ENCODE measurements at regions not wholly inside any gene's neighbourhood (a gene's known extent, or its start where the extent isn't known, plus 50 kb on each side); places are given as distances from the start of the nearest gene placed in this dataset.

DNA sequence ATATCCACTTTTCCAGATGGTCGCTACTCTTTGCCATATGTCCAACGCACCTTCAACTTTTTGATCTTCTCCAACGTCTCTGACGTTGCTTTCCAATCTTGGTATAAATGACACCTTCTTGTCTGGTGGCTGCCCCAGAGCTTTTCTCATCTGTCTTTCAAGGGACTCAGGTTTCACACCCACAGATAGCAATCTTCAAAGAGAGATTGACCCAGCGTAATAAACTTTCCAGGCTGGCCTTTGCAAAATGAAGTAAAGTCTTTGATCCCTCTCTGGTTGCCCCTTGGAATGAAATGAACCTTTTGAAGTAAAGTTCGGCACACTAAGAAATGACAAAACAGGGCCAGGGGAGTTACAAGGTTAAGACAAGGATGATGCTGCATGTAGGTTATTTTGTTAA is 138.4 kb upstream of the BDNF start:
- H3K4me3 ChIP-seq (ENCODE audit: low read length): no peak overlapping the region
- no peak overlapping the region for H3K9ac ChIP-seq (ENCODE audit: low read length)

DNA sequence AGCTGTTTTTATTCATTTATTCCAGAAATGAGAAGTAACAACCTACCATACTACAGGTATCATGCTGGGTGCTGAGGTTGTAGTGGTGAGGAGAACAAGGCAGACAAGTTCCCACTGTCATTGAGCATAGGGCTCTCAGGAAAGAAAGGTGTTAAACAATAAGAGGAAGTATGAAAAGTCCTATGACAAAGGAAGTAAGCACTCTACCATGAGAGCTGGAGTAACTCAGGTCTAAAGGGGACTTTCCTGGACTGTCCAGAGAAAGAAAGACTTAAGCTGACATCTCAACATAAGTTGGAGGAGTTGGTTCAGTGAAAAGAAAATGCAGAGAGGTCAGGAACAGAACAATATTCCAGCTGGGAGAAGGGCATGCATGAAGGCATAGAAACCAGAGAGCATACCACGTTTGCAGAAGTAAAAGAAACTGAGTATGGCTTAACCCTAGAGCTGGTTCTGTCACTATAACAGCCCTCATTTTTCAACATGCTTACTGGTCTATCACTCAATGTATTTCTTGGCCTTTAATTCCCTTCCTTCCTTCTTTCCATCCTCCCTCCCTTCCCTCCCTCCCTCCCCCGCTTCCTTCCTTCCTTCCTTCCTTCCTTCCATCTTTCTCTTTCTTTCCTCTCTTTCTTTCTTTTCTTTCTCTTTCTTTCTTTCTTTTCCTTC is 137.8 kb upstream of the BDNF start:
- no peak overlapping the region for H3K9ac ChIP-seq (ENCODE audit: low read length)
- no peak overlapping the region for H3K4me3 ChIP-seq (ENCODE audit: low read length)
- peaks cover 37% of the 10 kb centered on the region for H3K4me1 ChIP-seq (ENCODE audit: low read length)
- peak overlapping the region; percentile 46 for H3K4me2 ChIP-seq (ENCODE audit: low read length)
- no peak for TF ChIP-seq EZH2phosphoT487 (IDR thresholded peaks at IDR 0.05; ENCODE audit: low read depth)
- TF ChIP-seq, protein P1, sequence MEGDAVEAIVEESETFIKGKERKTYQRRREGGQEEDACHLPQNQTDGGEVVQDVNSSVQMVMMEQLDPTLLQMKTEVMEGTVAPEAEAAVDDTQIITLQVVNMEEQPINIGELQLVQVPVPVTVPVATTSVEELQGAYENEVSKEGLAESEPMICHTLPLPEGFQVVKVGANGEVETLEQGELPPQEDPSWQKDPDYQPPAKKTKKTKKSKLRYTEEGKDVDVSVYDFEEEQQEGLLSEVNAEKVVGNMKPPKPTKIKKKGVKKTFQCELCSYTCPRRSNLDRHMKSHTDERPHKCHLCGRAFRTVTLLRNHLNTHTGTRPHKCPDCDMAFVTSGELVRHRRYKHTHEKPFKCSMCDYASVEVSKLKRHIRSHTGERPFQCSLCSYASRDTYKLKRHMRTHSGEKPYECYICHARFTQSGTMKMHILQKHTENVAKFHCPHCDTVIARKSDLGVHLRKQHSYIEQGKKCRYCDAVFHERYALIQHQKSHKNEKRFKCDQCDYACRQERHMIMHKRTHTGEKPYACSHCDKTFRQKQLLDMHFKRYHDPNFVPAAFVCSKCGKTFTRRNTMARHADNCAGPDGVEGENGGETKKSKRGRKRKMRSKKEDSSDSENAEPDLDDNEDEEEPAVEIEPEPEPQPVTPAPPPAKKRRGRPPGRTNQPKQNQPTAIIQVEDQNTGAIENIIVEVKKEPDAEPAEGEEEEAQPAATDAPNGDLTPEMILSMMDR (IDR thresholded peaks at IDR 0.05; ENCODE audit: low read depth, low read length): no peak
- H3K27ac ChIP-seq (ENCODE audit: low read length): no peak overlapping the region
- H3K9me3 ChIP-seq (ENCODE audit: insufficient read depth, low read length): no peaks in the 10 kb centered on the region
- H4K20me1 ChIP-seq (ENCODE audit: insufficient read depth, low read length): no peaks in the 10 kb centered on the region
- no peaks in the 10 kb centered on the region for H3K27me3 ChIP-seq (ENCODE audit: low read depth, low read length)
- H3K36me3 ChIP-seq (replicated peaks; ENCODE audit: low read depth, low read length): no peaks in the 10 kb centered on the region
- no peaks in the 10 kb centered on the region for H3K79me2 ChIP-seq (ENCODE audit: low read length)
- H2AFZ ChIP-seq (ENCODE audit: low read depth, low read length): no peak overlapping the region

More for the DNA sequence above, 138.4 kb upstream of the BDNF start:
- no peaks in the 10 kb centered on the region for H3K9me3 ChIP-seq (ENCODE audit: insufficient read depth, low read length)
- H3K4me1 ChIP-seq (ENCODE audit: low read length): peaks cover 37% of the 10 kb centered on the region
- TF ChIP-seq EZH2phosphoT487 (IDR thresholded peaks at IDR 0.05; ENCODE audit: low read depth): no peak
- TF ChIP-seq, protein P1 (IDR thresholded peaks at IDR 0.05; ENCODE audit: low read depth, low read length): no peak
- no peak overlapping the region for H3K4me2 ChIP-seq (ENCODE audit: low read length)
- no peaks in the 10 kb centered on the region for H3K79me2 ChIP-seq (ENCODE audit: low read length)
- no peak overlapping the region for H3K27ac ChIP-seq (ENCODE audit: low read length)
- no peaks in the 10 kb centered on the region for H4K20me1 ChIP-seq (ENCODE audit: insufficient read depth, low read length)
- H3K36me3 ChIP-seq (replicated peaks; ENCODE audit: low read depth, low read length): no peaks in the 10 kb centered on the region
- H2AFZ ChIP-seq (ENCODE audit: low read depth, low read length): peak overlapping the region; percentile 34; the same call in 1 of the 2 replicates
- no peaks in the 10 kb centered on the region for H3K27me3 ChIP-seq (ENCODE audit: low read depth, low read length)

DNA sequence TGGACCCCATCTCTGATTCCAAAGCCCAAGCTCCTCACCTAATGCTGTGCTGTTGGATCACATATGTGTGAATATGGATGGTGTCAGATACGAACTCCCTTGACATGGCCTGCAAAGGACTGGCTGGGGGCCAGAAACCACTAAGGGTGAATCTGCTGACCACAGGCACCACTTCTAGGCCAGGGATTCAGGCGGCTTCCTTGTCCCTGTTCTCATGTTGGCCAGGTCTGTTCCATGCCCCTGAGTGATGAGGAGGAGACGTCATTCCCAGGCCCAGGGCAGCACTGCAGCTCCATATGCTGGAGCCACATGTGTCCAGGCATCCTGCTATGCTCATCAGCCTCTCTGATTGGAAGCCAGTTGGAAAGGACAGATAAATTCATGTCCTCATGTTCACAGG is 130.0 kb upstream of the BDNF start:
- H3K4me3 ChIP-seq (ENCODE audit: low read length): no peak overlapping the region
- H3K36me3 ChIP-seq (replicated peaks; ENCODE audit: low read depth, low read length): no peaks in the 10 kb centered on the region
- TF ChIP-seq, protein P1 (IDR thresholded peaks at IDR 0.05; ENCODE audit: low read depth, low read length): no peak
- TF ChIP-seq EZH2phosphoT487 (IDR thresholded peaks at IDR 0.05; ENCODE audit: low read depth): no peak
- H4K20me1 ChIP-seq (ENCODE audit: insufficient read depth, low read length): no peaks in the 10 kb centered on the region
- no peak overlapping the region for H3K4me2 ChIP-seq (ENCODE audit: low read length)
- no peak overlapping the region for H3K27ac ChIP-seq (ENCODE audit: low read length)
- no peaks in the 10 kb centered on the region for H3K4me1 ChIP-seq (ENCODE audit: low read length)
- 0 out of 2 replicates have a peak, but pooled peaks cover 5% of the 10 kb centered on the region for H3K9me3 ChIP-seq (ENCODE audit: insufficient read depth, low read length)
- no peak overlapping the region for H2AFZ ChIP-seq (ENCODE audit: low read depth, low read length)
- no peaks in the 10 kb centered on the region for H3K79me2 ChIP-seq (ENCODE audit: low read length)
- no peak overlapping the region for H3K9ac ChIP-seq (ENCODE audit: low read length)
- no peaks in the 10 kb centered on the region for H3K27me3 ChIP-seq (ENCODE audit: low read depth, low read length)

DNA sequence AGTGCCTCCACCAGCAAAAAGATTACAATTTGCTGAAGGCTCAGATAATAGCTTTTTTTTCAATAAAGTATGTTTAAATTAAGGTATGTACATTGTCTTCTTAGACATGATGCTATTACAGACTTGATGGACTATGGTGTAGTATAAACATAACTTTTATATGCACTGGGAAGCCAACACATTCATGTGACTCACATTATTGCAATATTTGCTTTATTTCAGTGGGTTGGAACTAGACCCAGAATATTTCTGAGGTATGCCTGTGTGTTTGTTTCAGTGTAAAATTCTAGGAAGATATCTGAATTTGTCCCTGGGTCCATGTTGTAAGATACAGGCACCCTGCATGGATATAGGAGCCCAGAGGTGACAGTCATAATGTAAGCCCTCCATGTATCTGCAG is 120.0 kb upstream of the BDNF start:
- TF ChIP-seq EZH2phosphoT487 (IDR thresholded peaks at IDR 0.05; ENCODE audit: low read depth): no peak
- TF ChIP-seq, protein P1 (IDR thresholded peaks at IDR 0.05; ENCODE audit: low read depth, low read length): no peak
- no peaks in the 10 kb centered on the region for H3K9me3 ChIP-seq (ENCODE audit: insufficient read depth, low read length)
- no peaks in the 10 kb centered on the region for H3K36me3 ChIP-seq (replicated peaks; ENCODE audit: low read depth, low read length)
- no peak overlapping the region for H3K27ac ChIP-seq (ENCODE audit: low read length)
- no peaks in the 10 kb centered on the region for H3K4me1 ChIP-seq (ENCODE audit: low read length)
- no peak overlapping the region for H3K9ac ChIP-seq (ENCODE audit: low read length)
- no peaks in the 10 kb centered on the region for H3K27me3 ChIP-seq (ENCODE audit: low read depth, low read length)
- H4K20me1 ChIP-seq (ENCODE audit: insufficient read depth, low read length): no peaks in the 10 kb centered on the region
- no peak overlapping the region for H3K4me3 ChIP-seq (ENCODE audit: low read length)
- H3K4me2 ChIP-seq (ENCODE audit: low read length): no peak overlapping the region
- no peaks in the 10 kb centered on the region for H3K79me2 ChIP-seq (ENCODE audit: low read length)
- no peak overlapping the region for H2AFZ ChIP-seq (ENCODE audit: low read depth, low read length)

Data from OCI-LY3 (cell line).